DLD1 (cell line): ENCODE measurements at regions not wholly inside any gene's neighbourhood (a gene's known extent, or its start where the extent isn't known, plus 50 kb on each side); places are given as distances from the start of the nearest gene placed in this dataset.
"Not testable (repeated sequence)": the region's sequence is repeated elsewhere in the genome, so short reads cannot be mapped to it uniquely, and the experiment has no call there.

Source experiments
- in situ Hi-C: cut with HindIII; loops from 2 replicates; pipeline ENCODE4 v1.10.0; 2017; ENCODE audit warnings: low sequenced_read_pairs

- in situ Hi-C loops, result no loop called here
Measured at GRCh38 chr3:194906970-194907629, 221.4 kb downstream of the FAM43A start.

DNA sequence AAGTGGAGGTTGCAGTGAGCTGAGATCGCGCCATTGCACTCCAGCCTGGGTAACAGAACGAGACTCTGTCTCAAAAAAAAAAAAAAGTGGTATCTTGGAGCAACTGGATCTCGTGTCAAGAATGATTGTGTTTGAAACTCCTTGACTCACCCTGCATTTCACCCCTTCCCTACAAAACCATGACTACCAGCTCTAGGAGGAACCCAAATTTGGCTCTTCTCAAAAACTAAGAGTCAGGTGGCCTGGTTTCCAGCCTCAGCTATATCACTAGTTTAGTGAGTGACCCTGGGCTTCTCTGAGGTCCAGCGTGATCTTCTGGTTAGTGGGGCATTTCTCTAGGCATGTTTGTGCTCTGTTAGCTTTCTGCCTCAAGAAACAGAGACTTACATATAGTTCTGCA, 222.1 kb downstream of the FAM43A start:
- in situ Hi-C loops, result no loop called here

GRCh38 chr3:194908496-194908895, 222.8 kb downstream of the FAM43A start:
- in situ Hi-C loops, result no loop called here

DNA sequence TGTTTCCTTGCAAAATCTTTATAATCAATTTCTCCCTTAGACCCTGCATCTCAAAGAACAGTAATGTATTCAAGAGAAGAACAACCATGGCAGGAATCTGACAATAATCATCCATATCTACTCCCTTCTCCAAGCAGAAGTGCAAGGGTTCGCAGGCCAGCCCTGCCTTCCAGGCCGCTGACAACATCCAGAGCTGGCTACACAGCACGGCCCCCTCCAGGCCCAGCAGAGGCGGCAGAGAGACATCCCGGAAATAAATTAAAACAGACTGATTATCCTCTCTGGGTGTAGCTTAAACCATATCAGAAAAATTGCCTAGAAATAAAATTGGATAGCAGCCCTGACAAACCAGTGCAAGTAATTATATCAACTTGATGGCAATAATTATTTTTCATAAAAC, 223.3 kb downstream of the FAM43A start:
- in situ Hi-C loops, result no loop called here

- in situ Hi-C loops, result no loop called here
Measured at GRCh38 chr3:194910414-194910984, 224.8 kb downstream of the FAM43A start.

DNA sequence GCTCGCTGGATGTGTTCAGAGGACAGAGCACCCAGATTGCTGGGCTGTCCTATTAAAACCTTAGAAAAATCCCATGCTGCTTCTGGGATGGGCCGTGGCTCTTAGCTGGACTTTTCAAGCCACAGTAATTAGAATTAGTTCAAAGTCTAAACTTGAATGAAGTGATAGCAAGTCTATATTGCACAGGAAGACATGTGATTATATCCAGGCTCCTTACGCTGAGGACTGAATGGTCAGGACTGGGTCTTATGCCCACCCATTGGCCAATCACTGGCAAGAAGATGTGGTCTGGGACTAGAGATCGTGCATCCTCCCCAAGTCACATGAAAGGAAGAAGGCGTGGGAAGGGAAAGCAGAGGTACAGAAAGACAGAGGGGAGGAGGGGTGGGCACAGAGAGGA, 227.6 kb downstream of the FAM43A start:
- in situ Hi-C loops, result no loop called here

DNA sequence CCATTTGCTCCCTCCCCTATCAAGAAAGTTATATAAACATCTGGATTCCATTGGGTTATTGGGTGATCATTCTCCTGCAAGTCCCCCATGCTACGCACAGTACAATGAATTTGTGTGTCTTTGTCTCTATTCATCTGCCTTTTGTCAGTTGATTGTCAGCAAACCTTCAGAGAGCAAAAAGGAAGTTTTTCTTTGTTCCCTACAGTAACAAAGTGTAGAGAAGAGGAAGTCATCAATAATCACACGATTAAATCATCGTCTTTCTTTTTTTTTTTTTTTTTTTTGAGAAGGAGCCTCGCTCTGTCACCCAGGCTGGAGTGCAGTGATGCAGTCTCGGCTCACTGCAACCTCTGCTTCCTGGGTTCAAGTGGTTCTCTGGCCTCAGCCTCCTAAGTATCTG, 239.2 kb downstream of the FAM43A start:
- in situ Hi-C loops, result not testable (repeated sequence)

- in situ Hi-C loops, result no loop called here
Measured at GRCh38 chr3:194925614-194926013, 239.9 kb downstream of the FAM43A start.

GRCh38 chr3:194928227-194928626, 242.5 kb downstream of the FAM43A start:
- in situ Hi-C loops, result no loop called here

GRCh38 chr3:194928831-194929577, 243.3 kb downstream of the FAM43A start:
- in situ Hi-C loops, result no loop called here

- in situ Hi-C loops, result no loop called here
Measured at GRCh38 chr3:194929578-194929960, 243.9 kb downstream of the FAM43A start.

- in situ Hi-C loops, result no loop called here
Measured at GRCh38 chr3:194930377-194931204, 244.9 kb downstream of the FAM43A start.

- in situ Hi-C loops, result no loop called here
Measured at GRCh38 chr3:194931347-194931746, 245.7 kb downstream of the FAM43A start.

- in situ Hi-C loops, result no loop called here
Measured at GRCh38 chr3:194931865-194932264, 246.2 kb downstream of the FAM43A start.

DNA sequence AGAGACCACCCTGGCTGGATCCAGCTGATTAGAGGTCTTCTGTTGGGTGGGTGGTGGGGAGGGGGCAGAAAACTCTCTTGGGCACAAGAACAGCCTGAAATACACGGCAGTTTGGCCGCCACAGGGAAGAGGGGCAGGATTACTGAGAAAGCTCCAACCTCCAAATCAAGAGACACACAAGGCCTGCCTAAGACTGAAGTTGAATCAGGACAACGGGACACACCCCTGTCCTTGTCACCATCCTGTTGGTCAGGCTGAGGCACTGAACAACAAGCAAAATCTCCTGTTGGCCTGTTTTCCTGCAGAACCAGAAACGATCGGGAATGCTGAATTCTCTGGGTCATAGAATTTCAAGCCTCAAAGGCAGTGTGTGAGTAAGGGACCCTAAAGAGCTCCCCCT, 247.8 kb downstream of the FAM43A start:
- in situ Hi-C loops, result no loop called here

- in situ Hi-C loops, result no loop called here
Measured at GRCh38 chr3:194935061-194935460, 249.4 kb downstream of the FAM43A start.

DNA sequence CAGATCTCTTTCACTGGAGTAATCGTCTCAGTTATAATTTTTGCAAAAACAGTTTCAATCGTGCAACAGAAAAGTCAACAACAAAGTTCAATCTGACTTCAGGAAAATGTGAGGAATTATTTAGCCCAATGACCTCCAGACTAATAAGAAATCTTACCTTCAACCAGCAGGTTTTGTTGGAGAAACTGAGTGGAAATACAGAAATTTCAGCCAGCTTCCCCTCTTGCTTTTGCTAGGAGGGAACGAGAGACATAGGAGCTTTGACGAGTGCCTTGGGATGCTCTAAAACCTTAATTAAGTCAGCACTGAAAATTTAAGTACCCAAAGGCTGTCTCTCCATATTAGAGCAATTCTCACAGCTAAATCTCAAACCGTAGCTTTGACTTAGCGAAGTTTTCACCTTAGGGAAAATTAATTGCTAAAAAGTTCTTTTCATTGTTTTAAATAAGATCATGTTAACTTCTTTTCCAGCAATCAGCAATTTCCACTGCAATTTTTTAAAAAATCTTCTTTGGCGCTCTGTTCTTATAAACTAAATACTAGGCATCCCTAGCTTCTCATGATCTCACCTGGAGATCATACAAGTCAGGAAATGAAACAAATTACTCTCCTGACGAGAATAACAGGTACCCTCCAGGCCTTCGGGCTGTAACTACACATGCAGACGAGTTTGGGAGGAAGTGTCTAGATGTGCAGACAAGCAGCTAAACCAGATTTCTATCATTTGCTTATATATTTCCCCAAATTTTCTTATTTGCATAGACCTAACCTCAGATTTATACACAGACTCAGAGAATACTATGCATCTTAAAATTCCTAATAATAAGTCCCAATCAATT, 250.2 kb downstream of the FAM43A start:
- in situ Hi-C loops, result no loop called here

DNA sequence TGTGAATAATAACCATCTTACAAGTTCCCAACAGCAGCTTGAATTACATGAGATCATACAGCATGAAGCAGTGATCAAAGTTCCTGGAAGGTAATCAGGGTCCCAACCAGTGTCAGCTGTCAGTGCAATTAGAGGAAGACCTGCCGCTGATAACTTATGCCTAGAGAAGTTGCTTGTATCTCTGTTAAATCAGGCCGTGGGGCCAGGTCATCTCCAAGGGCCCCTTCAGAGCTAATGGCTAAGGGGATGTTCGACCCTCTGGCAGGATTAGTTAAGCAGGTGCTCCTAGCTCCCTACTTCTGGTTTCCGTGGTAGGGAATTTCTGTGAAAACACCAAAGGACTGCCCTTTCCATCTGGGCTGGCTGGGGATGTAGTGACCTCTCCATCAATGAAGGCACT, 251.0 kb downstream of the FAM43A start:
- in situ Hi-C loops, result no loop called here

- in situ Hi-C loops, result no loop called here
Measured at GRCh38 chr3:194937144-194937543, 251.5 kb downstream of the FAM43A start.

DNA sequence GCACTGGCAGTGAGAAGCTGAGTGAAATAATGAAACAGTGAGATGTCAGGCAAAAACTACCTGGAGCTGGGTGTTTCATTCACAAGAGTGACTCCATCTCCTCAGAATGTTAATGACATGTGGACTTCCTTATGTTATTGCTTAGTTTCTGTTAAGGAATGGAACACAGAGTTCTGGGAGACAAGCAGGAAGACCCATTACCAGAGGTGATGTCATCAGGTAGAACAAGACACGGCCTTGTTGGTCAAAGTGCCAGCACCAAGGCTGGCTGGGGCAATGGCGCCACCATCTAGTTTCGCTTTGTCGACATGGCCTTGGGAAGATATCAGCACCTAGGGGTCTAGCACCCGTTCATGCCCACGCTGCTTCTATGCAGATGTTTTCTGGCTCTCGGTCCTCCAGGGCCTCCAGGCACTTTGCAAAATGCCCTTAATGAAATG, 252.2 kb downstream of the FAM43A start:
- in situ Hi-C loops, result no loop called here
